ENCODE measurements at regions not wholly inside any gene's neighbourhood (a gene's known extent, or its start where the extent isn't known, plus 50 kb on each side); places are given as distances from the start of the nearest gene placed in this dataset.

DNA sequence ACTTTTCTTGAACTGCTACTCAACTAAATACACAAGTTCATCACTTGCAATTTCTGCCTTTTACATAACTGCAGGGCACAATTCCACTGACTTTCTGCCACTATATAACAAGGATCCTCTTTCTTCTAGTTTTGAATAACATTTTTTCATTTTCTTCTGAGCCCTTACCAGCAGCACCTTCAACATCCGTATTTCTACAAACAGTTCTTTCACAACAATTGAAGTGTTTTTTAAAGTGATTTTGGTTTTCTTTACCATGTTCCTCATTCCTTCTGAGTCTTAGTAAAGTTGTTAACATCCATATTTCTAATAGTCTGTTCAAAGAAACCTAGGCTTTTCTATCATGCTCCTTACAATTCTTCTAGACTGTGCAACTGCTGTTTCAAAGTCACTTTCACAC, 127.2 kb upstream of the PITX1 start:
- TF ChIP-seq, protein P1, sequence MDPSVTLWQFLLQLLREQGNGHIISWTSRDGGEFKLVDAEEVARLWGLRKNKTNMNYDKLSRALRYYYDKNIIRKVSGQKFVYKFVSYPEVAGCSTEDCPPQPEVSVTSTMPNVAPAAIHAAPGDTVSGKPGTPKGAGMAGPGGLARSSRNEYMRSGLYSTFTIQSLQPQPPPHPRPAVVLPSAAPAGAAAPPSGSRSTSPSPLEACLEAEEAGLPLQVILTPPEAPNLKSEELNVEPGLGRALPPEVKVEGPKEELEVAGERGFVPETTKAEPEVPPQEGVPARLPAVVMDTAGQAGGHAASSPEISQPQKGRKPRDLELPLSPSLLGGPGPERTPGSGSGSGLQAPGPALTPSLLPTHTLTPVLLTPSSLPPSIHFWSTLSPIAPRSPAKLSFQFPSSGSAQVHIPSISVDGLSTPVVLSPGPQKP (IDR thresholded peaks at IDR 0.05; ENCODE audit: low read depth, low read length), result no peak
- TF ChIP-seq HDAC2 (IDR thresholded peaks at IDR 0.05) (no peak), E4F1 (IDR thresholded peaks at IDR 0.05; ENCODE audit: borderline replicate concordance, partially characterized antibody) (no peak), POLR2A (IDR thresholded peaks at IDR 0.05; ENCODE audit: low read depth, low read length) (no peak), NFYB (IDR thresholded peaks at IDR 0.05; ENCODE audit: insufficient read depth, low read depth, low read length) (no peak), RAD21 (IDR thresholded peaks at IDR 0.05; ENCODE audit: insufficient read depth, low read depth, low read length) (no peak), CTCF (IDR thresholded peaks at IDR 0.05 in 2 of 3, conservative IDR thresholded peaks at IDR 0.05 in 1 of 3; ENCODE audit: control insufficient read depth in 2 of 3, extremely low read depth in 1 of 3, insufficient read depth in 1 of 3, low read depth in 3 of 3, low read length in 3 of 3) (no peak), ZNF274 (IDR thresholded peaks at IDR 0.05; ENCODE audit: insufficient read depth, insufficient read length) (no peak), NKRF (conservative IDR thresholded peaks at IDR 0.05) (no peak)
- TF ChIP-seq, protein P2, sequence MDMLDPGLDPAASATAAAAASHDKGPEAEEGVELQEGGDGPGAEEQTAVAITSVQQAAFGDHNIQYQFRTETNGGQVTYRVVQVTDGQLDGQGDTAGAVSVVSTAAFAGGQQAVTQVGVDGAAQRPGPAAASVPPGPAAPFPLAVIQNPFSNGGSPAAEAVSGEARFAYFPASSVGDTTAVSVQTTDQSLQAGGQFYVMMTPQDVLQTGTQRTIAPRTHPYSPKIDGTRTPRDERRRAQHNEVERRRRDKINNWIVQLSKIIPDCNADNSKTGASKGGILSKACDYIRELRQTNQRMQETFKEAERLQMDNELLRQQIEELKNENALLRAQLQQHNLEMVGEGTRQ (IDR thresholded peaks at IDR 0.05; ENCODE audit: borderline replicate concordance, low read depth, low read length), result no peak
